GM19240 (cell line): ENCODE measurements at regions not wholly inside any gene's neighbourhood (a gene's known extent, or its start where the extent isn't known, plus 50 kb on each side); places are given as distances from the start of the nearest gene placed in this dataset.

Experiments used
- DNase-seq: peaks from one replicate; pipeline ENCODE4 v3.0.0; 2011; ENCODE audit warnings: low spot score; ENCODE audit not compliant: insufficient read length

DNA sequence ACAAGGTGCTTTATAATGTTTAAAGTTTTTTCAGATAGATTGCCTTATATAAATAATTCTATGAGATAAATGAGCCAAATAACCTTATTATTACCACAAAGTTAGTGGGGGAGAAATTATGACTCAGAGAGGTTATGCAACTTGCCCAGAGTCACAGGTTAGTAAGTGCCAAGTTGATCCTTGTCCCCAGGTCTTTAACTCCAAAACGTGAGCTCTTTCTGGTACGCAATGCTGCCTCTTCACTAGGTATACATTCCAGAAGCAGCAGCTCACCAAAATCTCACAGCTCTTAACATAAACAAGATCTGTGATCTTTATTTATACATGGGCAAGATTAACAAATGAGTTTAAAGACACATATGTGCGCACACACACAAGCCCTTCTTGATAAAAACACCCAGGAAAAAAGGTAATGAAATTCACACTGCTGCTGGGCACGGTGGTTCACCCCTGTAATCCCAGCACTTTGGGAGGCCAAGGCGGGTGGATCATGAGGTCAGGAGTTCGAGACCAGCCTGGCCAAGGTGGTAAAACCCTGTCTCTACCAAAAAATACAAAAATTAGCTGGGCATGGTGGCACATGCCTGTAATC is 59.8 kb upstream of the NR2F2 start:
- no peak for DNase-seq

GRCh38 chr15:96272427-96272826 is 58.1 kb upstream of the NR2F2 start:
- DNase-seq, result no peak

GRCh38 chr15:96273317-96274086 is 57.0 kb upstream of the NR2F2 start:
- no peak for DNase-seq

- DNase-seq, result no peak
Observed at GRCh38 chr15:96274087-96274440, 56.4 kb upstream of the NR2F2 start.

DNA sequence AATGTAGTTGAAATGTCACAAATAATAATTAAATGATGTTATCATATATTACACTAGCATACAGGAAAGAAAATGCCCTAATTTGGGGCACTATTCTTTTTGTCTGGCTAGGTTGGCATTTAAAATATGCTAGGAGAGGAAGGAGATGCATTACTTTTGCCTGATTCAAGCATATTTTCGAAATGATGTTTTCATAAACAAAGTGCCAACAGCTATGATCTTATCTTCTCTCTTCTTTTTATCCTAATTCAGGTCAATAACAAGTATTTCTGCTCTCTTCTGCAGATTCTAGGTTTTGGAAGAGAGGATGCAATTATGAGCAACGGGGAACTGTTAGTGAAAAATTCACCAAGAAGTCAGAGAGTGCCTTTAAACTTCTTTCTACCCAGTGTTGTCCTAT is 55.8 kb upstream of the NR2F2 start:
- DNase-seq, result no peak

DNA sequence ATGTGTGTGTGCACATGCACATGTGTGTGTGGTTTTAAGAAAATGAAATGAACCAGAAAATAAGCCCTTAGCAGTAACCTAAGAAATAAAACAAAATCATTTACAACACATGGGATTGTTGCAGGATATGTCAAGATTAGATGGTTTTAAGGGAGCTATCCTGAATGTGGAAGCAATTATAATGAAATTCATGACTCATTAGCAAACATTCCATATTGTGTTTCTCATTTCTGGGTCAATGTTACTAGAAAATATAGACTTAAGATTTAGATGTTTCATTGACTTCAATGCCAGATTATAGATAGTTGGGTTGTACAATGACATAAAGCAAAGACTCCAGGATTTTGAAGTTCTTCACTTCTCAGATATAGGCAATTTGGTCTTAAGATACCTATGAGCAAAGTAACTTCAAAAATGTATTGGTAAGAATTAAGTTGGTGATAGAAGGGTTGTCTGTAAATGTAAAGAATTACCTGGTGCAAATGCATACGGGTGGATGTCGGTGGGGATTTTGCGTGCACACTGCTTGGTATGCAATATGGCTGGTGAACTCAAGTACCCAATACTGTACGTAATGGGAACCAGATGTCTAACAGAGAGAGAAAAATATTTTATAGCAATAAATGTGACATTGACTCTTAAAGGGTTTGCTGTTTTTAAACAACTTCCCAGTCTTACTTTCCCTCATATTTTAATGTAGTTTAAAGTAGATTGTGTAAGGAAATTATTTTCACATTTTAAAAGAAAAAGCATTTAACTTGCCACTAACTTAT is 53.9 kb upstream of the NR2F2 start:
- DNase-seq, result no peak
